ENCODE measurements at regions not wholly inside any gene's neighbourhood (a gene's known extent, or its start where the extent isn't known, plus 50 kb on each side); places are given as distances from the start of the nearest gene placed in this dataset.

GRCh38 chr10:6361869-6362268 is 159.1 kb downstream of the PFKFB3 start:
- TF ChIP-seq TAF1 (IDR thresholded peaks at IDR 0.05; ENCODE audit: borderline replicate concordance, low read depth, low read length) (no peak), POLR2AphosphoS5 (IDR thresholded peaks at IDR 0.05; ENCODE audit: low read depth, low read length) (no peak), POLR2A (IDR thresholded peaks at IDR 0.05; ENCODE audit: low read depth, low read length) (no peak)
- FAIRE-seq, result no peak
- DNase-seq (ENCODE audit: insufficient read length), result no peak

GRCh38 chr10:6362879-6363278 is 160.1 kb downstream of the PFKFB3 start:
- no peak for FAIRE-seq
- TF ChIP-seq TAF1 (IDR thresholded peaks at IDR 0.05; ENCODE audit: borderline replicate concordance, low read depth, low read length) (no peak), POLR2AphosphoS5 (IDR thresholded peaks at IDR 0.05; ENCODE audit: low read depth, low read length) (no peak), POLR2A (IDR thresholded peaks at IDR 0.05; ENCODE audit: low read depth, low read length) (no peak)
- DNase-seq (ENCODE audit: insufficient read length), result no peak

- no peak for DNase-seq (ENCODE audit: insufficient read length)
- no peak for TF ChIP-seq TAF1 (IDR thresholded peaks at IDR 0.05; ENCODE audit: borderline replicate concordance, low read depth, low read length)
- TF ChIP-seq POLR2A (IDR thresholded peaks at IDR 0.05; ENCODE audit: low read depth, low read length), result no peak
- TF ChIP-seq POLR2AphosphoS5 (IDR thresholded peaks at IDR 0.05; ENCODE audit: low read depth, low read length), result no peak
- FAIRE-seq, result no peak
Measured at GRCh38 chr10:6363511-6363910, 160.8 kb downstream of the PFKFB3 start.

DNA sequence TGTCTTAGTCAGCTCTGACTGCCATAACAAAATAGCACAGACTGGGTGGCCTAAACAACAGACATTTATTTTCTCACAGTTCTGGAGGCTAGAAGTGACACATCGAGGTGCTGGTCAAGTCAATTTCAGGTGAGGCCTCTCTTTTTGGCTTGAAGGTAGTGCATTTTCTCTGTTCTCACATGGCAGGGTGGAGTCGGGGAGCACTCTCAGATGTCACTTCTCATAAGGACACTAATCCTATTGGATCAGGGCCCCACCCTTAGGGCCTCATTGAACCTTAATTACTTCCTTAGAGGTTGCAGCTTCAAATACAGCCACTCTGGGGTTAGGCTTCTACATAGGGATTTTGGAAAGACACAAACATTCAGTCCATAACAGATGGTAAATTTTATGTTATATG is 161.6 kb downstream of the PFKFB3 start:
- DNase-seq (ENCODE audit: insufficient read length), result no peak
- TF ChIP-seq TAF1 (IDR thresholded peaks at IDR 0.05; ENCODE audit: borderline replicate concordance, low read depth, low read length) (no peak), POLR2AphosphoS5 (IDR thresholded peaks at IDR 0.05; ENCODE audit: low read depth, low read length) (no peak), POLR2A (IDR thresholded peaks at IDR 0.05; ENCODE audit: low read depth, low read length) (no peak)
- no peak for FAIRE-seq

DNA sequence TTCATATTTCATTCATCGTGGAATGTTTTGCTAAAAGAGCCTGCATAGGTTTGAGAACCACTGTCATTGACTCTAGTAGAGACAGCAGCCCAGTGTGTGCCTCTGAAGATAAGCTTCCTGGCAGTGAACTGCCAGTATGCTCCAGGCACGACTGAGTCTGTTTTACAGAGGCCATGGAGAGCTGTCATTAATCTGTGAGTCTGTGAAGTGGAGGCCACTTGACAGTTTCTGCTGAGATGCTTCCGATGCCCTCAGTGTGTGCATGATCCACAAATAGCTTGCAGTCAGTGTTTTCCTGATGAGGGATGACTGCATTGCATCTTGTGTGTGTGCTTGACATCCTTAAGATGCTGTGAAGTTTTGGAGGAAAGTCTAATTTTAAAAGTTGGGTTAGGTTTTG is 162.2 kb downstream of the PFKFB3 start:
- no peak for DNase-seq (ENCODE audit: insufficient read length)
- FAIRE-seq, result no peak
- TF ChIP-seq TAF1 (IDR thresholded peaks at IDR 0.05; ENCODE audit: borderline replicate concordance, low read depth, low read length), result no peak
- TF ChIP-seq POLR2A (IDR thresholded peaks at IDR 0.05; ENCODE audit: low read depth, low read length), result no peak
- TF ChIP-seq POLR2AphosphoS5 (IDR thresholded peaks at IDR 0.05; ENCODE audit: low read depth, low read length), result no peak

GRCh38 chr10:6365384-6365783 is 162.7 kb downstream of the PFKFB3 start:
- FAIRE-seq, result no peak
- DNase-seq (ENCODE audit: insufficient read length), result no peak

More at GRCh38 chr10:6365384-6365783, 162.7 kb downstream of the PFKFB3 start:
- TF ChIP-seq POLR2AphosphoS5 (IDR thresholded peaks at IDR 0.05; ENCODE audit: low read depth, low read length) (no peak), POLR2A (IDR thresholded peaks at IDR 0.05; ENCODE audit: low read depth, low read length) (no peak), TAF1 (IDR thresholded peaks at IDR 0.05; ENCODE audit: borderline replicate concordance, low read depth, low read length) (no peak)
